SK-N-MC (cell line): ENCODE measurements at regions not wholly inside any gene's neighbourhood (a gene's known extent, or its start where the extent isn't known, plus 50 kb on each side); places are given as distances from the start of the nearest gene placed in this dataset.

Experiments used
- DNase-seq: peaks from one replicate; pipeline ENCODE4 v3.0.0-alpha.2; 2011; ENCODE audit warnings: low read depth, low spot score
- H3K27ac ChIP-seq: fragments of 200-600 bp; sonication (generic); 2 replicates; pipeline ENCODE4 v1.5.1; 2016; ENCODE audit warnings: mixed run types
- H3K36me3 ChIP-seq: fragments of 200-600 bp; sonication (generic); 2 replicates; pipeline ENCODE4 v1.6.1; 2017; ENCODE audit warnings: antibody characterized with exemption, low read length, mixed read lengths; ENCODE audit not compliant: insufficient read depth
- H3K4me3 ChIP-seq: fragments of 200-600 bp; sonication (generic); 2 replicates; pipeline ENCODE4 v1.5.1; 2016
- H3K9ac ChIP-seq: fragments of 200-600 bp; sonication (generic); 2 replicates; pipeline ENCODE4 v1.8.0; 2017; ENCODE audit warnings: mixed run types, mixed read lengths; ENCODE audit not compliant: insufficient read length
- H3K9me3 ChIP-seq: fragments of 200-600 bp; sonication (generic); 2 replicates; pipeline ENCODE4 v1.6.1; 2017; ENCODE audit warnings: low read depth, mild to moderate bottlenecking, antibody characterized with exemption, low read length, moderate library complexity, mixed read lengths
- EZH2 ChIP-seq: fragments of 200-600 bp; sonication (generic); IDR thresholded peaks from one replicate; pipeline ENCODE4 v1.6.1; 2017; ENCODE audit warnings: antibody characterized with exemption
- FOXP2 ChIP-seq: optimal IDR thresholded peaks from 2 replicates; pipeline ENCODE3; 2011; ENCODE audit warnings: mild to moderate bottlenecking, moderate library complexity; ENCODE audit not compliant: insufficient read depth; ENCODE audit errors: extremely low read length, control extremely low read depth
- POLR2AphosphoS5 ChIP-seq: IDR thresholded peaks from 2 replicates; pipeline ENCODE4 v1.6.1; 2012; ENCODE audit warnings: mild to moderate bottlenecking, low read depth, low read length, borderline replicate concordance

DNA sequence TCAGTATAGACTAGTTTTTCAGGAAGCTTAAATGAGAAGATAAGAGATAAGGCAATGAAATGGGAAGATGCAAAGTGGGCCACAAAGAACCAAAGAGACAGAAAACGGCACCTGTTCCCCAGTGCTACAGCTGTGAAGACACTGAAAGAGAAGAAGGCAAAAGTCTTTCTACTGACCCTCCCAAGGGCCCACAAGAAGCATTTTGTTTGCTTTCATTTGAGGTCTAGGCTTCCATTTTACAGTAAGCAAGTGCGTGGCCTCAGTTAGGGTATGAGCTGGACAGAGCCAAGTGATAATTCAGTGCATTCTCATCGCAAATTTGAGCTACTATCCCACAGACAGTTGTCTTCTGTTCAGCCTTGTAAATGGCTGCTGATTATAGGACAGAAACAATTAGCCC is 53.4 kb upstream of the STK17B start:
- H3K4me3 ChIP-seq = no peak overlapping the region
- no peaks in the 10 kb centered on the region for H3K36me3 ChIP-seq
- no peak overlapping the region for H3K9ac ChIP-seq
- no peaks in the 10 kb centered on the region for H3K9me3 ChIP-seq
- H3K27ac ChIP-seq = no peak overlapping the region
- no peak for DNase-seq
- TF ChIP-seq FOXP2 (no peak), POLR2AphosphoS5 (no peak), EZH2 (no peak)

DNA sequence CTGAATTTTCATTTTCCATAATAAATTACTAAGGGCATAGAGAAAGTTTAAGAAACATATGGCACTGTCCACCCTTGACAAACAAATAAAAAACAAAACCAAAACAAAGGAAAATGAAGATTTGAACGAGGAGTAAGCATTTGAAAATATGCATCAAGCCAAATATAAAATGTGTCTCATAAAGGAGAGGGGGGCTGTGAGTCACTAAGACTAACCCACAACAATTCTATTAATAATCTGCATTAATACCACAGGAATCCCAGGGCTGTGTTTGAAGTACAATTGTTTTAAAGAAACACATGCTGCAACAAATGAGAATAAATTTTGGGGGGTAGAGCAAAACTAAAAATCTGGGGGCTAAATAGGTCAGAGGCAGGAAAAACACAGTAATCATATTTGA is 53.8 kb upstream of the STK17B start:
- H3K4me3 ChIP-seq = no peak overlapping the region
- H3K27ac ChIP-seq = no peak overlapping the region
- H3K9me3 ChIP-seq = no peaks in the 10 kb centered on the region
- H3K36me3 ChIP-seq = no peaks in the 10 kb centered on the region
- H3K9ac ChIP-seq = no peak overlapping the region
- TF ChIP-seq POLR2AphosphoS5 (no peak), FOXP2 (no peak), EZH2 (no peak)
- no peak for DNase-seq

DNA sequence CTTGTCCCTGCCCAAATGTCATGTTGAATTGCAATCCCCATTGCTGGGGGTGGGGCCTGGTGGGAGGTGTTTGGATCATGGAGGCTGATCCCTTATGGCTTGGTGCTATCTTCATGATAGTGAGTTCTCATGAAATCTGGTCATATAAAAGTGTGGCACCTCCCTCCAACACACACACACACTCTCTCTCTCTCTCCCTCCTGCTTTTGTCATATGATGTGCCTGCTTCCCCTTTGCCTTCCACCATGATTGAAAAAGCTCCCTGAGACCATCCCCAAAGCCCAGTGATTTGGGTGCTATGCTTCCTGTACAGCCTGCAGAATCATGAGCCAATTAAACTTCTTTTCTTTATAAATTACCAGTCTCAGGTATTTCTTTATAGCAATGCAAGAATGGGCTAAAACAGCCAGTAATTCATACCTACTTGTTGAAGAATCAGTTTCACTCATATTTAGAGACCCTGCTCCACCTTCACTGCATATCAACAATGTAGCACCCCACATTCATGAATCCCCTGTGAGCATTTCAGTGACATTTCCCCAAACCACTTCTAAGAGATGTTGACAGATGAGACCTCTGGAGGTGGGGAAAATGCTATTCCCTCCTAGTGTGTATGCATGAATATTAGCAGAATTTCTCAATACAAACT is 54.8 kb upstream of the STK17B start:
- no peak overlapping the region for H3K27ac ChIP-seq
- no peak for DNase-seq
- H3K9me3 ChIP-seq = no peaks in the 10 kb centered on the region
- no peaks in the 10 kb centered on the region for H3K36me3 ChIP-seq
- no peak for TF ChIP-seq FOXP2
- TF ChIP-seq EZH2 = no peak
- TF ChIP-seq POLR2AphosphoS5 = no peak
- no peak overlapping the region for H3K9ac ChIP-seq
- H3K4me3 ChIP-seq = no peak overlapping the region

DNA sequence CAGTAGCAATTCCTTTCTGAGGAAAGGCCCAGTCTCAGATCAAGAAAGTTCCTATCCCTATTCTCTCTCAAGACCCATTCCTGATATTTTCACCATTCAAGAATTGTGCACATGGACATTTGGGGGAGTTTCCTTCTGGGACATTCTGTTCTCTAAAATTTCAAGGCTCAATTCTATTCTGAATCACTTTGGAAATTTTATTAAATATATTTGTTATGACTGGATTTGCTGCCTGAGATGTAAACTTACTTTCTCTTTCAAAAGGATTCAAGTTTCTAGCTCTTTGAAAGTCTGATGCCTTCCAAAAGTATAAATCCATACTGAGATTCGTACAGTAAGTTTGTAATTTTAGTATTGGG is 55.3 kb upstream of the STK17B start:
- H3K9me3 ChIP-seq = no peaks in the 10 kb centered on the region
- H3K4me3 ChIP-seq = no peak overlapping the region
- H3K36me3 ChIP-seq = no peaks in the 10 kb centered on the region
- no peak overlapping the region for H3K27ac ChIP-seq
- DNase-seq = no peak
- TF ChIP-seq EZH2 (no peak), POLR2AphosphoS5 (no peak), FOXP2 (no peak)
- H3K9ac ChIP-seq = no peak overlapping the region

DNA sequence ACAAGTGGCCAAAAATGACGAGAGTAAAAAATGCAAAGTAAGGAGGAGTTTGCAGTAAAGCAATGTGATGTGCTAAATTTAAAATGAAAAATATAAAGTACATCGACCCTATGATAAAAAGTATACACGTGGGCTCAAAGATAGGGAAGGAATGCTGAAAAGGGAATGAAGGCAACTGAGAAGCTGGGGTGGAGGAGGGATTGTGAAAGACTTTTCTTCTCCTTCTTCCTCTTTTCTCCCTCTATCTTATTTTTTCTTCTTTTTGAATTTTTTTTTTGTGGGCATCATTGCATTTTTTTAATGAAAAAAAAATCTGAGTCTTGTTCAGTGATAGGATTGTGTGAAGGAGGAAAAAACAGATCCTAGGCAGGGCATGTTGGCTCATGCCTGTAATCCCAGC is 57.6 kb upstream of the STK17B start:
- TF ChIP-seq FOXP2 (no peak), EZH2 (no peak), POLR2AphosphoS5 (no peak)
- no peaks in the 10 kb centered on the region for H3K36me3 ChIP-seq
- no peak overlapping the region for H3K27ac ChIP-seq
- no peak overlapping the region for H3K4me3 ChIP-seq
- no peaks in the 10 kb centered on the region for H3K9me3 ChIP-seq
- no peak for DNase-seq
- H3K9ac ChIP-seq = no peak overlapping the region

DNA sequence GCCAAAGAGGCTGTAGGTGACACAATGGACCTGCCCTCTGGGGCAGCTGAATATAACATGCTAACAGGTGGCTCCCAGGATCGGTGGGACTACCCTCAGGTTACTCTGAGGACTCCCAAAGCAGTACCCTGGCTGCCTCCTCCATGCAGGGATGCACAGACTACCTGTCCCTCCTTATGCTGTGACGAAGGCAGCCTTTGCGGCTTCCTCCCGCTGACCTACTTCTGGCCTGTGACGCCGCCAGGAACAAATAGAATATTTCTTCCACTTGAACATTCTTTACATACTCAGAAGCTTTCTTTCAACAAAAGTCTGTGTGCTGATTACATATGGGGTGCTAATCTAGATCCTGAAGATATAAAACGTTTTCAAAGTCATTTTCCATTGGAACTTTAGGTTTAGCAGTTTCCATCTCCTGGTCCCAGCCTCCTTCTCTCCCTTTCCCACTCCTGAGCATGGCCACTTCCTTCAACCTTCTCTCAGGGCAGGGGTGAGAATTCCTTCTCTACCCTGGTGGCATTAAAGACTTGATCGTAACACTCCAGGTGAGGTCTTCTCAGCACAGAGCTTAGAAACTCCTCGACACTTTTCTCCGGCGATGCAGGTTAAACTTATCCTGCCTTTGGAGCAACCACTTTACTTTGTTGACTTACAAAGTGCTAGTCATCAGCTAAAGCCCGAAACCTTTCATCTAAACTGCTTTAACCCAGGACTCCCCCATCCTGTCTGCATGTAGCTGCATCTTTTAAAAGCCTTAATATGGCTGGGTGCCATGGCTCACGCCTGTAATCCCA is 58.9 kb upstream of the STK17B start:
- H3K27ac ChIP-seq = no peak overlapping the region
- no peak for DNase-seq

DNA sequence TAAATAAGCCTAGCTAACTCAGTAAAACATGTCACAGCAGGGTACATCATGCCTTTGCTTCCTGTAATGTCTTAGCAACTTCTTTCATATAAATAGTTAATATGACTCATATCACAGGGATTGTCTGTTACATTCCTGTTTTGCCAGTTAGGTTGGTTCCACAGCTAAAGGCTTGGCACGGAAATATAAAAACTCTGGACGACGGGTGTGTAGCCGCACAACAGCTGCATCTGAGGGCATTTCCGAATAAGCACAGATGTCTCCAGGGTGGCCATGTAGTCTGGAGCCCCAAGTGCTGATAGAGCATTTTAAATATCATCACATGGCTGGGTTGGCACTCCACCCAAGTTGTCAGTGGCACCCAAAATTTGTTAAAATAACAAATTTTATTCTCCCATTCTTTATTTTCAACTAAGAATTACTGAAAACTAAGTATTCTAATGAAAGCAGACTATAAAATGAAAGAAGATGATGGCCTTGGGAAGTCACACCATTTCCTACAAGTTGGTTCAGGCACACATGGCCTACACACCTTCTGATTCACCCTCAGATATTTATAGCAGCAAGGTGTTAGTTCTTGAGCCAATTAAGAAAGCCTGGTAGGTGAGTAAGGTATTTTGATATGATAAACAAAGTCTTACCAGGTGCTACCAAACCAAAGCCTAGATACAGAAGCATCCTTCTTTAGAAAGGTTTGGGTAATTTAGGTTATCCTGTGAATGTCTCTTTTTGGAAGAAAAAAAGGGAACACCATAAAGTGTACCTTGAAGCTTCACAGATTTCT is 61.8 kb upstream of the STK17B start:
- no peaks in the 10 kb centered on the region for H3K36me3 ChIP-seq
- no peak for TF ChIP-seq EZH2
- peak; percentile 33 for TF ChIP-seq FOXP2
- TF ChIP-seq POLR2AphosphoS5 = 0 out of 2 replicates have a peak, but pooled peaks have one; percentile 2
- H3K4me3 ChIP-seq = peak overlapping the region; percentile 64
- H3K27ac ChIP-seq = peak overlapping the region; percentile 98
- no peaks in the 10 kb centered on the region for H3K9me3 ChIP-seq
- peak overlapping the region; percentile 64 for H3K9ac ChIP-seq
- DNase-seq = peak; percentile 75

More for the DNA sequence above, 58.9 kb upstream of the STK17B start:
- Histone ChIP-seq H3K9ac (no peak overlapping the region), H3K9me3 (no peaks in the 10 kb centered on the region), H3K36me3 (no peaks in the 10 kb centered on the region), H3K4me3 (no peak overlapping the region)
- TF ChIP-seq POLR2AphosphoS5 (no peak), FOXP2 (no peak), EZH2 (no peak)
